K562 (cell line): ENCODE measurements at regions not wholly inside any gene's neighbourhood (a gene's known extent, or its start where the extent isn't known, plus 50 kb on each side); places are given as distances from the start of the nearest gene placed in this dataset.

ENCODE experiments used
- ATAC-seq: fragments of 200-7000 bp; cut with Tn5 transposase; 3 replicates; pipeline ENCODE4 v1.9.1; 2020; ENCODE audit warnings: moderate library complexity
- BruUV-seq: library from RNA; stranded (reverse); fragments of 400-500 nt; replicated peaks from 2 replicates; lab custom pipeline; 2021; lab: Mats Ljungman, UMichigan
- CTCF ChIA-PET: fragments of 300-600 bp; formaldehyde crosslinking; extraction: SDS; loops from one replicate; lab custom pipeline; 2021; ENCODE audit warnings: low intra/inter-chr PET ratio; lab: Yijun Ruan, JAX
- POLR2A ChIA-PET: fragments of 300-600, 350-650 bp; sonication (Branson Sonifier 250); formaldehyde crosslinking; extraction: SDS; loops from one replicate; lab custom pipeline; 2021; ENCODE audit warnings: antibody characterized with exemption, inconsistent platforms; lab: Yijun Ruan, JAX
- DNase-seq, 4 experiments: peaks; one replicate each; pipeline versions ENCODE4 v3.0.0 to v3.0.0-alpha.2; 2011 to 2018; ENCODE audit warnings: low spot score in 3 of 4, mixed read lengths in 3 of 4; ENCODE audit errors: extremely low read depth in 1 of 4
- FAIRE-seq: peaks from 2 replicates; lab custom pipeline; 2011; peaks lifted over from hg19 to GRCh38; lab: Jason Lieb, UNC
- H2AFZ ChIP-seq: 2 replicates; pipeline ENCODE4 v1.6.0; 2011; ENCODE audit warnings: low read depth, low read length, control low read depth, inconsistent platforms
- H3K27ac ChIP-seq: fragments of 200-600 bp; 3 replicates; pipeline ENCODE4 v1.8.0; 2011; ENCODE audit warnings: low read depth, mild to moderate bottlenecking, control low read depth, inconsistent platforms, low read length, moderate library complexity, mixed read lengths; ENCODE audit errors: extremely low read depth
- H3K27me3 ChIP-seq, 2 experiments: fragments of 300-600 bp in 1 of 2; 2 replicates in 1 of 2; 3 replicates in 1 of 2; pipeline versions ENCODE4 v1.6.0 to v1.8.0; 2011; ENCODE audit warnings: inconsistent platforms in 2 of 2, low read length in 2 of 2, mild to moderate bottlenecking in 1 of 2, mixed read lengths in 1 of 2, moderate library complexity in 1 of 2; ENCODE audit not compliant: control insufficient read depth in 2 of 2, insufficient read depth in 2 of 2
- H3K36me3 ChIP-seq: fragments of 300-600 bp; 3 replicates; pipeline ENCODE4 v1.8.0; 2011; ENCODE audit warnings: mild to moderate bottlenecking, low read length, inconsistent platforms; ENCODE audit not compliant: control insufficient read depth, insufficient read depth
- H3K4me1 ChIP-seq, 2 experiments: fragments of 200-600 bp in 1 of 2; replicated peaks in 1 of 2; 2 replicates in 1 of 2; 3 replicates in 1 of 2; pipeline versions ENCODE4 v1.5.1 to v1.8.0; 2011; ENCODE audit warnings: inconsistent platforms in 2 of 2, low read length in 2 of 2, mild to moderate bottlenecking in 1 of 2, mixed read lengths in 1 of 2, moderate library complexity in 1 of 2; ENCODE audit not compliant: control insufficient read depth in 2 of 2, insufficient read depth in 2 of 2
- H3K4me2 ChIP-seq: 2 replicates; pipeline ENCODE4 v1.6.1; 2011; ENCODE audit warnings: low read length, control low read depth, inconsistent platforms, mixed read lengths; ENCODE audit not compliant: insufficient read depth
- H3K4me3 ChIP-seq: fragments of 200-600 bp; sonication (generic), shearing (Covaris generic); 2 replicates; pipeline ENCODE4 v1.5.1; 2016; ENCODE audit warnings: control low read depth, inconsistent platforms
- H3K79me2 ChIP-seq: fragments of 200-600 bp; 3 replicates; pipeline ENCODE4 v1.8.0; 2011; ENCODE audit warnings: low read length, inconsistent platforms; ENCODE audit not compliant: control insufficient read depth, insufficient read depth
- H3K9ac ChIP-seq, 2 experiments: 2 replicates each; pipeline versions ENCODE4 v1.6.0 to v1.6.1; 2011; ENCODE audit warnings: low read depth in 2 of 2, low read length in 2 of 2, control low read depth in 1 of 2, inconsistent platforms in 1 of 2, mild to moderate bottlenecking in 1 of 2, mixed read lengths in 1 of 2; ENCODE audit not compliant: insufficient read depth in 1 of 2
- H3K9me1 ChIP-seq: one replicate; pipeline ENCODE4 v1.6.0; 2011; ENCODE audit warnings: inconsistent platforms, mild to moderate bottlenecking, low read length, moderate library complexity; ENCODE audit not compliant: control insufficient read depth, insufficient read depth
- H3K9me3 ChIP-seq: replicated peaks from 2 replicates; pipeline ENCODE4 v1.5.1; 2011; ENCODE audit warnings: low read depth, low read length, inconsistent platforms; ENCODE audit not compliant: control insufficient read depth, insufficient read depth
- H4K20me1 ChIP-seq: replicated peaks from 2 replicates; pipeline ENCODE4 v1.6.1; 2011; ENCODE audit warnings: low read length, inconsistent platforms, mixed read lengths; ENCODE audit not compliant: control insufficient read depth, insufficient read depth
- BCL6 ChIP-seq: fragments of 250-450 bp; sonication (Bioruptor Pico); IDR thresholded peaks from 2 replicates; pipeline ENCODE4 v1.4.0; 2020
- DNMT1 ChIP-seq: fragments of 450-650 bp; IDR thresholded peaks from 2 replicates; pipeline ENCODE4 v1.6.1; 2016; ENCODE audit warnings: antibody characterized with exemption, mild to moderate bottlenecking
- HMBOX1 ChIP-seq: sonication (generic); IDR thresholded peaks from 2 replicates; pipeline ENCODE4 v1.6.1; 2016
- HNRNPK ChIP-seq: fragments of 200-400 bp; formaldehyde crosslinking; IDR thresholded peaks from one replicate; pipeline ENCODE4 v1.6.1; 2018; ENCODE audit warnings: mild to moderate bottlenecking, low read depth, low read length; ENCODE audit not compliant: poor library complexity, severe bottlenecking
- IFI16 ChIP-seq: fragments of 250-450 bp; sonication (Bioruptor Pico); IDR thresholded peaks from 2 replicates; pipeline ENCODE4 v2.1.2; 2022; ENCODE audit warnings: mild to moderate bottlenecking, inconsistent platforms
- MCM7 ChIP-seq, 2 experiments: fragments of 450-650 bp; IDR thresholded peaks; 2 replicates each; pipeline ENCODE4 v1.6.1; 2016 to 2018
- PTRF ChIP-seq: fragments of 450-650 bp; IDR thresholded peaks from 2 replicates; pipeline ENCODE4 v1.6.1; 2016; ENCODE audit warnings: mild to moderate bottlenecking, missing genetic modification characterization, missing compliant biosample characterization
- SMAD1 ChIP-seq: fragments of 150-350 bp; IDR thresholded peaks from 2 replicates; pipeline ENCODE4 v1.6.1; 2014; ENCODE audit warnings: low read length, low read depth; ENCODE audit not compliant: partially characterized antibody
- SMAD3 ChIP-seq: fragments of 450-650 bp; formaldehyde crosslinking; conservative IDR thresholded peaks from 2 replicates; pipeline ENCODE4 v1.4.0; 2020; ENCODE audit warnings: mild to moderate bottlenecking
- SNRNP70 ChIP-seq: fragments of 200-400 bp; formaldehyde crosslinking; optimal IDR thresholded peaks from 2 replicates; pipeline ENCODE3; 2017; ENCODE audit warnings: low read depth, low read length
- U2AF2 ChIP-seq: fragments of 200-400 bp; formaldehyde crosslinking; optimal IDR thresholded peaks from 2 replicates; pipeline ENCODE3; 2017; ENCODE audit warnings: low read depth, mild to moderate bottlenecking, low read length
- ZNF23 ChIP-seq: fragments of 250-450 bp; sonication (Bioruptor Pico); IDR thresholded peaks from 2 replicates; pipeline ENCODE4 v1.4.0; 2020; ENCODE audit warnings: mild to moderate bottlenecking
- ZNF253 ChIP-seq: fragments of 250-450 bp; sonication (Bioruptor Pico); conservative IDR thresholded peaks from 2 replicates; pipeline ENCODE4 v1.6.1; 2021; ENCODE audit warnings: mild to moderate bottlenecking
- WGBS: fragments of 100-300 bp; shearing (Covaris generic); methylation state at CpG from one replicate; pipeline ENCODE4 v1.1.6; 2016; ENCODE audit warnings: low coverage, mixed read lengths; ENCODE audit not compliant: insufficient coverage; ENCODE audit errors: missing lambda C conversion rate; 5-methylcytosine and 5-hydroxymethylcytosine counted together
- in situ Hi-C: fragments of 300-500 bp; cut with MboI; formaldehyde crosslinking; loops from 4 replicates; pipeline ENCODE4 v1.15.0; 2018; ENCODE audit warnings: inconsistent platforms, mixed read lengths
- intact Hi-C: fragments of 100-400 bp; cut with micrococcal nuclease; formaldehyde crosslinking; loops from 2 replicates; pipeline ENCODE4 v1.14.2; 2022

GRCh38 chr5:178784391-178784790 lies 53.9 kb upstream of the ZNF354A start:
- DNase-seq, result no peak
- BruUV-seq, result no TSS peak
- no peak overlapping the region for H3K27ac ChIP-seq
- no peaks in the 10 kb centered on the region for H4K20me1 ChIP-seq
- TF ChIP-seq DNMT1 (no peak), PTRF (tag) (no peak), HNRNPK (no peak), SMAD1 (no peak), SNRNP70 (no peak), SMAD3 (CRISPR knock-in tag) (no peak), MCM7 (IDR thresholded peaks at IDR 0.05) (no peak), BCL6 (CRISPR knock-in tag) (no peak), IFI16 (CRISPR knock-in tag) (no peak), HMBOX1 (no peak), ZNF253 (CRISPR knock-in tag) (no peak), ZNF23 (no peak), U2AF2 (no peak)
- peaks cover 0 to 4% of the 10 kb centered on the region in 2 experiments; a peak in 2 of 5 replicates for H3K27me3 ChIP-seq
- ChIA-PET POLR2A (interaction anchor here (0.5 to 0.6 kb wide), 2 partner anchors 430 to 602 kb away, joined by 4 to 5 read pairs; no protein-coding TSS in a partner anchor), CTCF (no interaction called here)
- no peaks in the 10 kb centered on the region for H3K9me1 ChIP-seq
- in situ Hi-C loops, result no loop called here
- H3K36me3 ChIP-seq, result peaks cover 3% of the 10 kb centered on the region; the same call in 2 of the 3 replicates
- no peak overlapping the region for H3K4me3 ChIP-seq
- no peaks in the 10 kb centered on the region for H3K79me2 ChIP-seq
- no peak for FAIRE-seq
- no peak overlapping the region for H2AFZ ChIP-seq
- no peak overlapping the region for H3K9ac ChIP-seq
- no peak for ATAC-seq
- no peaks in the 10 kb centered on the region for H3K9me3 ChIP-seq
- H3K4me2 ChIP-seq, result no peak overlapping the region
- intact Hi-C loops, result no loop called here
- H3K4me1 ChIP-seq, result peaks cover 0 to 9% of the 10 kb centered on the region in 2 experiments; a peak in 3 of 5 replicates
- 30% methylated on average over 2 of the region's 2 CpGs for whole genome bisulfite sequencing
